Nephron (organoid): ENCODE measurements at regions not wholly inside any gene's neighbourhood (a gene's known extent, or its start where the extent isn't known, plus 50 kb on each side); places are given as distances from the start of the nearest gene placed in this dataset.

Source experiments
- H3K27ac Mint-ChIP-seq, 3 experiments: 2 replicates each; pipeline ENCODE4 v1.8.0; 2020; ENCODE audit warnings: mixed read lengths in 3 of 3, mild to moderate bottlenecking in 2 of 3, moderate library complexity in 1 of 3
- H3K27me3 Mint-ChIP-seq: 2 replicates; pipeline ENCODE4 v1.8.0; 2021; ENCODE audit warnings: low read depth, mild to moderate bottlenecking, moderate library complexity, mixed read lengths
- H3K36me3 Mint-ChIP-seq: 2 replicates; pipeline ENCODE4 v1.8.0; 2020; ENCODE audit warnings: low read depth, mixed read lengths
- H3K4me1 Mint-ChIP-seq: 2 replicates; pipeline ENCODE4 v1.8.0; 2020; ENCODE audit warnings: mixed read lengths
- H3K4me3 Mint-ChIP-seq, 3 experiments: 2 replicates each; pipeline ENCODE4 v1.8.0; 2020; ENCODE audit warnings: mild to moderate bottlenecking in 3 of 3, mixed read lengths in 3 of 3, moderate library complexity in 2 of 3
- H3K9me3 Mint-ChIP-seq: 2 replicates; pipeline ENCODE4 v1.8.0; 2020; ENCODE audit warnings: mixed read lengths
- TF ChIP-seq, protein P1 (sequence below), 3 experiments: fragments of 200-600 bp; sonication (generic); IDR thresholded peaks; one replicate each; pipeline ENCODE4 v1.5.0; 2021; ENCODE audit warnings: antibody characterized with exemption in 3 of 3; ENCODE audit not compliant: unreplicated experiment in 3 of 3

DNA sequence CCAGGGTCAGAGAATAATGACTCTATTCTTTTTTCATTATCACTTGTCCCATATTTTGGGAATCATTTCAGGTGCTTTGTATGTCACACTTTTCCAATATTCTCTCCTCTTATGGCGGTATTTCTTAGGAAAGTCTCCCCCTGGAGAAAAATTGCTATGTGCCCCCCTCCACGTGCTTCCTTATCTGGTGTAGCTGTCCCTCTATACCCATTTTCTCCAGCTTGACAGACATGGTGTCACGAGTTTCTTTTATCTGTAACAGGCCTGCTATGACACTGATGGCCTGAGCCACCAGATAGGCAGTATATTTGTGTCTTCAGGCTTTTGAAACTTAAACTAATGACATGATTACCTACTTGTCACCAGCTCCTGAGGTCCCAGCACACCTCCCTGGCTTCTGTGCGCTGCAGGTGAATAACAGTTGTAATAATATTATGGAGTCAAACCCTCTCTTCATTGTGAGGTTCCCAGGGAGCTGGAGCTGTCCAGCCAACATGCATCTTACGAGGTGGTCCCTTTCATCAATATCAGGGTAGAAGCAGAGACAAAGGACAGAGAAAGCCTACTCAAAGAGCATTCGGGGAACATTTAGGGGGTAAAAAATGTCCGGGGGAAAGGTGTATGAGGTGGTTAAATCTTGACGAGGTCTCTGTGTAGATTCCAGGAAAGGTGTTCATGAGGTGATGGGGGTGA is 71.2 kb upstream of the DUSP10 start:
- TF ChIP-seq, protein P1, sequence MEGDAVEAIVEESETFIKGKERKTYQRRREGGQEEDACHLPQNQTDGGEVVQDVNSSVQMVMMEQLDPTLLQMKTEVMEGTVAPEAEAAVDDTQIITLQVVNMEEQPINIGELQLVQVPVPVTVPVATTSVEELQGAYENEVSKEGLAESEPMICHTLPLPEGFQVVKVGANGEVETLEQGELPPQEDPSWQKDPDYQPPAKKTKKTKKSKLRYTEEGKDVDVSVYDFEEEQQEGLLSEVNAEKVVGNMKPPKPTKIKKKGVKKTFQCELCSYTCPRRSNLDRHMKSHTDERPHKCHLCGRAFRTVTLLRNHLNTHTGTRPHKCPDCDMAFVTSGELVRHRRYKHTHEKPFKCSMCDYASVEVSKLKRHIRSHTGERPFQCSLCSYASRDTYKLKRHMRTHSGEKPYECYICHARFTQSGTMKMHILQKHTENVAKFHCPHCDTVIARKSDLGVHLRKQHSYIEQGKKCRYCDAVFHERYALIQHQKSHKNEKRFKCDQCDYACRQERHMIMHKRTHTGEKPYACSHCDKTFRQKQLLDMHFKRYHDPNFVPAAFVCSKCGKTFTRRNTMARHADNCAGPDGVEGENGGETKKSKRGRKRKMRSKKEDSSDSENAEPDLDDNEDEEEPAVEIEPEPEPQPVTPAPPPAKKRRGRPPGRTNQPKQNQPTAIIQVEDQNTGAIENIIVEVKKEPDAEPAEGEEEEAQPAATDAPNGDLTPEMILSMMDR (IDR thresholded peaks at IDR 0.05; ENCODE audit: unreplicated experiment in 3 of 3): no peak
- no peaks in the 10 kb centered on the region for H3K4me1 Mint-ChIP-seq
- H3K27me3 Mint-ChIP-seq: no peaks in the 10 kb centered on the region
- H3K27ac Mint-ChIP-seq: no peak overlapping the region
- H3K36me3 Mint-ChIP-seq: no peaks in the 10 kb centered on the region
- no peak overlapping the region for H3K4me3 Mint-ChIP-seq
- H3K9me3 Mint-ChIP-seq: peaks cover 5% of the 10 kb centered on the region

DNA sequence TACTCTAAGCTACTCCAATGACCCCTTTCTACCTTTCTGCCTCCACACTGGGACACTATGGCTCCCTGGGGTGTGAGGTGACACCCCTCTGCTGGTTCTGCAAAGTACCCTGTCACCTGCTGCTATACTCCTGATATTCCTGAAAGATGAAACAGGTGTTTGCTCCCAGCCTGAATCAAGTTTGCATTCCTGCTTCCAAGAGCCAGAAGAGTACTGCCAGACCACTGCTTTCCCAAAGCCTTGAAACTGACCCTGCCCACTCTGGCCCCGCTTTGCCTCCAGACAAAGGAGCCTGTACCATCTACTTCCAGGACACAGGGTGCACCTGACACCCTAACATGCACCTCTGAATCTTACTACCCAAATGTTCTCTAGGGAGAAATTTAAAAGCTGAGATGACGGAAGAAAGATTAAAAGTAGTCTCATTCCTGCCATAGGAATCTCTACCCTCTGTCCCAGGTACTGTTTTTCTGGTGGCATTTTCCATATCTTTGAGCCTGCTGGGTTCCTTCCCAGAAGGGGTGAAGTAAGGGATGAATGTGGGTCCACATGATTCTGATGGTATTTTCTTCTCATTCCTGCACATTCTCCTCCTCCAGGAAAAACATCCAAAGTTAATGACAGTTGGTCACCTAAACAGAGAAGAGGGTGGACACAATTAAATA is 70.3 kb upstream of the DUSP10 start:
- H3K27me3 Mint-ChIP-seq: no peaks in the 10 kb centered on the region
- TF ChIP-seq, protein P1 (IDR thresholded peaks at IDR 0.05; ENCODE audit: unreplicated experiment in 3 of 3): no peak
- H3K36me3 Mint-ChIP-seq: no peaks in the 10 kb centered on the region
- no peaks in the 10 kb centered on the region for H3K4me1 Mint-ChIP-seq
- H3K9me3 Mint-ChIP-seq: peaks cover 3% of the 10 kb centered on the region
- no peak overlapping the region for H3K27ac Mint-ChIP-seq
- no peak overlapping the region for H3K4me3 Mint-ChIP-seq

DNA sequence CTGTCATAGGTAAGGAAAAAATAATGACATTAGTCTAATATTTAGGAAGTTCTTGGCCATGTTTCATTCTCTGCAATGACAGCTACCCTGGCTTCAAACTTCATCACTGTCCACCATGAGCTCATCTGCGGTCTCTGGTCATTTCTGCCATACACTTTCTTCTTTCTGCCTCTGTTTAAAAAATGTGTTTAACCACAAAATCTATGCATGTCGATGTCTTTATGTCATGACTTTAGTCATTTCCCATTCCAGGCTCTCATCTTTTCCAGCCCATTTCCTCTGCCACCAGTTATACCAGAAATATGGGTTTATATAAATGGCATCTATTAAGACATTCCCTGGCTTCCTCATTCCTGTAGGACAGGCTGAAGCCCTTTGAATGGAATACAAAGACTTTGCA is 68.5 kb upstream of the DUSP10 start:
- no peak overlapping the region for H3K27ac Mint-ChIP-seq
- H3K4me3 Mint-ChIP-seq: no peak overlapping the region
- peaks cover 3% of the 10 kb centered on the region for H3K9me3 Mint-ChIP-seq
- H3K27me3 Mint-ChIP-seq: no peaks in the 10 kb centered on the region
- H3K36me3 Mint-ChIP-seq: no peaks in the 10 kb centered on the region
- no peaks in the 10 kb centered on the region for H3K4me1 Mint-ChIP-seq
- TF ChIP-seq, protein P1 (IDR thresholded peaks at IDR 0.05; ENCODE audit: unreplicated experiment in 3 of 3): no peak

DNA sequence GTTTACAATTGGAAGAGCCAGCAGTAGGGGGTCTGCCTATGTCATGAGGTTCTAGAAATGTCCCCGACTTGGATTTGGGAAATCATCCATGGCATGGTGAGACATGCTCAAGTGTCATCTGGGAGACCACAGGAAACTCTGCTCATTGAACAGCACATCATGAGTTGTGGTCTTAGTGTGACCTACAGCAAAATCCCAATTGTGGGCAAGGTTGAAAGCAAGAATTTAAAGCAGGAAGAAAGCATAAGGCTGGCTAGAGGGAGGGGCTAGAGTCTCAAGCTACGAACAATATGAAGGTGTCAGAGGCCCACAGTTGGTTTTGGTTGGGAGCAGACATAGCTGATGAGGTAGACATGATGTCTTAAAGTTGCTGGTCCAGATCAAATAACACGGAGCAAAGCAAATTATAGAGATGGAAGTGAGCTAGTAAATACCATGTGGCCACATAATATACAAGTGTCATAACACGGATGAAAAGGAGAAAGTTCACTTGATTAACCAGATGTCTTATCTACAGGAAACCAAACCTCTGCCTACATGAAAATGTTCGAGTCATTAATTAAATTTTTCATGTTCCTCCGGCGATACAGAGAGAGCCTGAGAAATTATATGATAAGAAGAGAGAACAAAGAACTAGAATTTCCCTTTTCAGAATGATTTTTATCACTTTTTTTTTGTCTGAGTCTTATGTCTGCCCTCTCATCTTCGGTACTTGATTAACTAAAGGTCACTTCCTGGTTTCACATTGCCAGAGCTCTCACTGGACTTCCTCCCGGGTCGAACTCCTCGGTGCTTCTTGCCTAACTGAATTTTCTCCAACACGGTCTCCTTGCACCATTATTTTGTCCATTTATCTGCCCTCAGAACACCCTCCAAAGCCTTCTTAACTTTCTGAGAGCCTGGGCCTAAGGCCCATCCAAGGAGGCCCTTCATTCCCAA is 67.5 kb upstream of the DUSP10 start:
- Mint-ChIP-seq H3K36me3 (no peaks in the 10 kb centered on the region), H3K27me3 (no peaks in the 10 kb centered on the region), H3K4me3 (no peak overlapping the region), H3K27ac (no peak overlapping the region), H3K4me1 (no peaks in the 10 kb centered on the region), H3K9me3 (no peaks in the 10 kb centered on the region)
- TF ChIP-seq, protein P1 (IDR thresholded peaks at IDR 0.05; ENCODE audit: unreplicated experiment in 3 of 3): no peak

DNA sequence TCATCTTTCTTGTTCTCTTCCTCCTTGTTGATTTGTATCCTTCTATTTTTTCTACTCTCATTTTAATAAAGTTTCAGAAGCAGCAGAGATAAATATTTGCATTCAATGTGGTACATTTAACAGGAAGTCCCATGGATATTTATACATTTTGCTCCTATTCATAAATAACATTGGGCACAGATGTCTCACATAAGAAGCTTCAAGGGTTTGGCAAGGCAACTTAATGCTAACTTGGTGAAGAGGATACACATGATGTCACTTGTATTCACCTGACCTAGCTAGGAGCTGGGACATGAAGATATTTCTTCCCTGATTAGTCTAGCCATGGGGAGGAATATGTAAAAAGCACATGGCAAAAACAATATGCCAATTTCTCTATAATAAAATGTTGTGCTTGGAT is 65.1 kb upstream of the DUSP10 start:
- Mint-ChIP-seq H3K4me1 (no peaks in the 10 kb centered on the region), H3K27ac (no peak overlapping the region), H3K9me3 (no peaks in the 10 kb centered on the region), H3K36me3 (no peaks in the 10 kb centered on the region), H3K4me3 (no peak overlapping the region), H3K27me3 (no peaks in the 10 kb centered on the region)
- TF ChIP-seq, protein P1 (IDR thresholded peaks at IDR 0.05; ENCODE audit: unreplicated experiment in 3 of 3): no peak
